SK-N-SH (cell line): ENCODE measurements at regions not wholly inside any gene's neighbourhood (a gene's known extent, or its start where the extent isn't known, plus 50 kb on each side); places are given as distances from the start of the nearest gene placed in this dataset.

Experiments used
- CTCF ChIA-PET: fragments of 300-600, 350-600 bp; formaldehyde crosslinking; extraction: SDS; loops from one replicate; lab custom pipeline; 2021; lab: Yijun Ruan, JAX
- POLR2A ChIA-PET: fragments of 350-600 bp; sonication (Branson Sonifier 250); formaldehyde crosslinking; extraction: SDS; loops from one replicate; lab custom pipeline; 2020; ENCODE audit warnings: antibody characterized with exemption, inconsistent platforms; lab: Yijun Ruan, JAX
- DNase-seq: peaks from one replicate; pipeline ENCODE4 v3.0.0; 2012
- H2AFZ ChIP-seq: fragments of 200-600 bp; sonication (generic); 2 replicates; pipeline ENCODE4 v1.8.1; 2016; ENCODE audit warnings: antibody characterized with exemption, mild to moderate bottlenecking, low read depth
- H3F3A ChIP-seq: fragments of 200-600 bp; sonication (generic); replicated peaks from 2 replicates; pipeline ENCODE3; 2016; ENCODE audit warnings: antibody characterized with exemption, mild to moderate bottlenecking; ENCODE audit not compliant: insufficient read depth
- H3K27ac ChIP-seq, 2 experiments: fragments of 200-500 bp in 1 of 2; fragments of 200-600 bp in 1 of 2; sonication (Bioruptor generic) in 1 of 2; sonication (generic), shearing (Covaris generic) in 1 of 2; 2 replicates each; pipeline versions ENCODE4 v1.5.1 to v1.6.1; 2014 to 2016; ENCODE audit warnings: low read depth in 2 of 2, inconsistent platforms in 1 of 2, low read length in 1 of 2, mild to moderate bottlenecking in 1 of 2, mixed read lengths in 1 of 2
- H3K27me3 ChIP-seq: fragments of 200-600 bp; sonication (generic), shearing (Covaris generic); 2 replicates; pipeline ENCODE4 v1.6.1; 2016; ENCODE audit warnings: mixed run types; ENCODE audit not compliant: insufficient read depth
- H3K36me3 ChIP-seq, 2 experiments: fragments of 200-500 bp in 1 of 2; fragments of 200-600 bp in 1 of 2; sonication (Bioruptor generic) in 1 of 2; sonication (generic) in 1 of 2; replicated peaks in 1 of 2; 2 replicates each; pipeline versions ENCODE3 to v1.5.1; 2014 to 2016; ENCODE audit warnings: low read length in 1 of 2, mild to moderate bottlenecking in 1 of 2; ENCODE audit not compliant: insufficient read depth in 2 of 2, control insufficient read depth in 1 of 2
- H3K4me1 ChIP-seq, 2 experiments: fragments of 200-500 bp in 1 of 2; fragments of 200-600 bp in 1 of 2; sonication (Bioruptor generic) in 1 of 2; sonication (generic), shearing (Covaris generic) in 1 of 2; 2 replicates each; pipeline versions ENCODE4 v1.5.1 to v1.6.1; 2014 to 2016; ENCODE audit warnings: low read depth in 1 of 2, low read length in 1 of 2, mixed run types in 1 of 2; ENCODE audit not compliant: insufficient read depth in 2 of 2, control insufficient read depth in 1 of 2
- H3K4me2 ChIP-seq: fragments of 200-600 bp; sonication (generic), shearing (Covaris generic); 2 replicates; pipeline ENCODE4 v1.6.1; 2017; ENCODE audit warnings: mixed run types
- H3K4me3 ChIP-seq, 2 experiments: fragments of 200-500 bp in 1 of 2; fragments of 200-600 bp in 1 of 2; sonication (Bioruptor generic) in 1 of 2; sonication (generic), shearing (Covaris generic) in 1 of 2; 2 replicates each; pipeline versions ENCODE4 v1.5.1 to v1.8.1; 2014 to 2016; ENCODE audit warnings: low read depth in 2 of 2, inconsistent platforms in 1 of 2, low read length in 1 of 2, mild to moderate bottlenecking in 1 of 2, mixed read lengths in 1 of 2, moderate library complexity in 1 of 2
- H3K79me2 ChIP-seq: fragments of 200-600 bp; sonication (generic); 2 replicates; pipeline ENCODE4 v1.8.1; 2017; ENCODE audit warnings: mild to moderate bottlenecking; ENCODE audit not compliant: insufficient read depth
- H3K9ac ChIP-seq: fragments of 200-600 bp; sonication (generic); 2 replicates; pipeline ENCODE4 v1.6.1; 2017; ENCODE audit warnings: mixed run types
- H3K9me2 ChIP-seq: fragments of 200-600 bp; sonication (generic); 2 replicates; pipeline ENCODE4 v1.6.1; 2017; ENCODE audit warnings: mixed run types
- H3K9me3 ChIP-seq: fragments of 200-600 bp; sonication (generic); 2 replicates; pipeline ENCODE4 v1.6.1; 2017; ENCODE audit warnings: mixed run types, mild to moderate bottlenecking, moderate library complexity
- H4K20me1 ChIP-seq: fragments of 200-600 bp; sonication (generic); 2 replicates; pipeline ENCODE4 v1.6.1; 2017; ENCODE audit warnings: mild to moderate bottlenecking, mixed run types; ENCODE audit not compliant: insufficient read depth
- JUND ChIP-seq: IDR thresholded peaks from 2 replicates; pipeline ENCODE4 v1.4.0; 2012
- NFIC ChIP-seq: IDR thresholded peaks from 2 replicates; pipeline ENCODE4 v1.4.0; 2012; ENCODE audit warnings: borderline replicate concordance
- POLR2AphosphoS5 ChIP-seq: IDR thresholded peaks from 2 replicates; pipeline ENCODE4 v1.6.1; 2012; ENCODE audit warnings: low read depth, low read length
- RAD21 ChIP-seq: IDR thresholded peaks from 2 replicates; pipeline ENCODE4 v1.6.1; 2012; ENCODE audit warnings: mild to moderate bottlenecking, low read length
- RCOR1 ChIP-seq: fragments of 150-350 bp; IDR thresholded peaks from 2 replicates; pipeline ENCODE4 v1.6.1; 2017; ENCODE audit warnings: antibody characterized with exemption, low read length
- RXRA ChIP-seq: IDR thresholded peaks from 2 replicates; pipeline ENCODE4 v1.4.0; 2012; ENCODE audit warnings: low read depth, mild to moderate bottlenecking, borderline replicate concordance
- TAF1 ChIP-seq: IDR thresholded peaks from 2 replicates; pipeline ENCODE4 v1.6.1; 2012; ENCODE audit warnings: low read depth, mild to moderate bottlenecking, low read length, moderate library complexity, borderline replicate concordance
- WGBS: methylation state at CpG from one replicate; pipeline ENCODE4 v1.1.6; 2017; ENCODE audit warnings: low lambda C conversion rate; 5-methylcytosine and 5-hydroxymethylcytosine counted together
- TF ChIP-seq, protein P1 (sequence below): fragments of 200-600 bp; sonication (generic); IDR thresholded peaks from 2 replicates; pipeline ENCODE4 v1.6.1; 2017; ENCODE audit warnings: antibody characterized with exemption, mild to moderate bottlenecking, moderate library complexity

DNA sequence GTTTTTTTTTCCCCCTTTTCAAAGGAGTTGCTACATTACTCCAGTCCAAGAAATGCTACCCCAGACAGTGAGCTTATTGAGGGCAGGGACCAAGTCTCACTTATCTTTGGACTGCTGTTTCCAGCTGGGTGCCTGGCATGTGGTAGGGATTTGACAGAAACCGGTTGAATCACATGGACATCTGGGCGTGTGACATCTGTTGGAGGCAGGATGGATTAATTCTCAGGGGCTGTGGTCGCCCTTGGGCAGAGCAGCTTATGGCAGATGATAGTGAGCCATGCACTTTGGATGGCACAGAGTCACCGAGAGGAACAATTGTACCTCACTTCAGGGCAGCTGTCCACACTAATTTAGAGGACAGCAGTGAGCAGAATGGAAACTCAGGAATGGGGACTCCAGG is 254.6 kb upstream of the ID2 start:
- CTCF ChIA-PET = no interaction called here
- H3K4me3 ChIP-seq = no peak overlapping the region
- 68% methylated on average over 4 of the region's 4 CpGs for WGBS

DNA sequence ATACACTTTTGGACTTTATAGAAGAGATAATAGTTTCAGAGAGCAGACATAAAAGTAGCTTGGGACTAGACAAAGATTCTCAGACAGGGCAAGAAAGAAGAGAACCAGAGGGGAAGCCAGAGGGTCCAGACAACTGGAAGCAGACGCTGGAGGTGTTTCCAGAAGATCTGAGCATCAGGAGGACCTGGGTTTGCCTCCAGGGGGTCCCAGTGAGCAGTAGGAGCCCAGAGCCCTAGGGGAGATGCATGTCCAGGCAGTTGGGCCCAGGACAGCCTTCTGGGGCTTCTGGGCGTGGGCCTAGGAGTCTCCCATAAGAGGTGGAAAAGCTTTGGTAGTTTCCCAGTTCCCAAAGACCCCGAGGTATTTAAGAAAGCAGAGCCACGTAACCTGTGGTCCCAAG is 251.2 kb upstream of the ID2 start:
- Histone ChIP-seq H3K4me1 (peaks cover 0 to 3% of the 10 kb centered on the region in 2 experiments; a peak in 2 of 4 replicates), H3K9me3 (no peaks in the 10 kb centered on the region), H3K9ac (no peak overlapping the region), H3F3A (no peaks in the 10 kb centered on the region), H3K79me2 (no peaks in the 10 kb centered on the region), H3K4me2 (no peak overlapping the region), H3K27me3 (no peaks in the 10 kb centered on the region), H3K9me2 (no peaks in the 10 kb centered on the region), H4K20me1 (no peaks in the 10 kb centered on the region), H3K4me3 (no peak overlapping the region), H3K27ac (no peak overlapping the region), H3K36me3 (no peaks in the 10 kb centered on the region), H2AFZ (no peak overlapping the region)
- no peak for TF ChIP-seq JUND
- TF ChIP-seq, protein P1, sequence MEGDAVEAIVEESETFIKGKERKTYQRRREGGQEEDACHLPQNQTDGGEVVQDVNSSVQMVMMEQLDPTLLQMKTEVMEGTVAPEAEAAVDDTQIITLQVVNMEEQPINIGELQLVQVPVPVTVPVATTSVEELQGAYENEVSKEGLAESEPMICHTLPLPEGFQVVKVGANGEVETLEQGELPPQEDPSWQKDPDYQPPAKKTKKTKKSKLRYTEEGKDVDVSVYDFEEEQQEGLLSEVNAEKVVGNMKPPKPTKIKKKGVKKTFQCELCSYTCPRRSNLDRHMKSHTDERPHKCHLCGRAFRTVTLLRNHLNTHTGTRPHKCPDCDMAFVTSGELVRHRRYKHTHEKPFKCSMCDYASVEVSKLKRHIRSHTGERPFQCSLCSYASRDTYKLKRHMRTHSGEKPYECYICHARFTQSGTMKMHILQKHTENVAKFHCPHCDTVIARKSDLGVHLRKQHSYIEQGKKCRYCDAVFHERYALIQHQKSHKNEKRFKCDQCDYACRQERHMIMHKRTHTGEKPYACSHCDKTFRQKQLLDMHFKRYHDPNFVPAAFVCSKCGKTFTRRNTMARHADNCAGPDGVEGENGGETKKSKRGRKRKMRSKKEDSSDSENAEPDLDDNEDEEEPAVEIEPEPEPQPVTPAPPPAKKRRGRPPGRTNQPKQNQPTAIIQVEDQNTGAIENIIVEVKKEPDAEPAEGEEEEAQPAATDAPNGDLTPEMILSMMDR = peak; percentile 13; the same call in 1 of the 2 replicates
- POLR2A ChIA-PET = no interaction called here
- DNase-seq = no peak
- CTCF ChIA-PET = interaction anchor here (0.9 to 1.4 kb wide), 2 partner anchors 13 to 15 kb away, joined by 3 read pairs; no protein-coding TSS in a partner anchor
- WGBS = 66% methylated on average over 3 of the region's 4 CpGs

More for the DNA sequence above, 254.6 kb upstream of the ID2 start:
- H3K9ac ChIP-seq = no peak overlapping the region
- DNase-seq = peak; percentile 51
- no peaks in the 10 kb centered on the region for H3K36me3 ChIP-seq
- no peaks in the 10 kb centered on the region for H3K9me2 ChIP-seq
- no peak overlapping the region for H2AFZ ChIP-seq
- TF ChIP-seq POLR2AphosphoS5 (no peak), NFIC (no peak), RXRA (no peak)
- no peaks in the 10 kb centered on the region for H3K27me3 ChIP-seq
- no peaks in the 10 kb centered on the region for H3K79me2 ChIP-seq
- H3K4me1 ChIP-seq = no peaks in the 10 kb centered on the region; a peak in 1 of 4 replicates
- POLR2A ChIA-PET = no interaction called here
- H4K20me1 ChIP-seq = no peaks in the 10 kb centered on the region
- no peaks in the 10 kb centered on the region for H3F3A ChIP-seq
- no peaks in the 10 kb centered on the region for H3K9me3 ChIP-seq
- H3K27ac ChIP-seq = no peak overlapping the region
- no peak overlapping the region for H3K4me2 ChIP-seq

DNA sequence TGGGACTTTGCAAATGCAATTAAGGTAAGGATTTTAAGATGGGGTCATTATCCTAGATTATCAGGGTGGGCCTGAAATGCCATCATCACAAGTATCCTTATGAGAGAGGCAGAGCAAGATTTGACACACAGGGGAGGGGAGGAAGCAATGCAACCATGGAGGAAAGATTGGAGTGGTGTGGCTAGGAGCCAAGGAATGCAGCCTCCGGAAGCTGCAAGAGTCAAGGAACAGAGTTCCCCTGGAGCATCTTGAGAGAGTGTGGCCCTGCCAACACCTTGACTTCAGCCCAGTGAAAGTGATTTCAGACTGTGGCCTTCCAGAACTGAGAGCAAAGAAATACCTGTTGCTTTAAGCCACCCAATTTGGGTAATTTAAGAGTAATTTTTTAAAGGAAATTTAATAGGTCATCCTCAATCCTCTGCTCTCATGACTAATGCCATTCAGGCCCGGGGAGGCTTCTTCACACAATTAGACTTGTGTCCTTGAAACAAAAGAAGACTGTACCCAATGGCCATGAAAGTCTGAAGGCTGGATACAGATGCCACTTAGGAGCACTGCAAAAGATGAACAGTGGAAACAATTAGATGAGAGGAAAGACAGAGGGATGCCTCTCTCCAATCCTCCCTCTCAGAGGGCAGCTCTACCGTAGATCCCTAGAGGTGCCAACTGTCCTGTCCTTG is 250.3 kb upstream of the ID2 start:
- Histone ChIP-seq H3K9me3 (no peaks in the 10 kb centered on the region), H3K4me2 (no peak overlapping the region), H3K27me3 (no peaks in the 10 kb centered on the region), H2AFZ (no peak overlapping the region), H3F3A (no peaks in the 10 kb centered on the region), H3K36me3 (no peaks in the 10 kb centered on the region), H3K79me2 (no peaks in the 10 kb centered on the region), H3K27ac (no peak overlapping the region), H3K4me3 (no peak overlapping the region), H3K4me1 (peaks cover 0 to 4% of the 10 kb centered on the region in 2 experiments; a peak in 2 of 4 replicates), H4K20me1 (no peaks in the 10 kb centered on the region), H3K9ac (no peak overlapping the region), H3K9me2 (no peaks in the 10 kb centered on the region)
- DNase-seq = no peak
- 52% methylated on average over 3 of the region's 3 CpGs for WGBS
- POLR2A ChIA-PET = no interaction called here
- TF ChIP-seq TAF1 = no peak
- no peak for TF ChIP-seq RCOR1
- no peak for TF ChIP-seq RAD21
- no peak for TF ChIP-seq NFIC
- CTCF ChIA-PET = no interaction called here
